Upper lobe of right lung (tissue), 1 donor: ENCODE measurements at regions not wholly inside any gene's neighbourhood (a gene's known extent, or its start where the extent isn't known, plus 50 kb on each side); places are given as distances from the start of the nearest gene placed in this dataset.

ENCODE experiments used
- ATAC-seq: fragments of 200-7000 bp; cut with Tn5 transposase; one replicate; pipeline ENCODE4 v1.9.1; 2020; ENCODE audit warnings: mild to moderate bottlenecking, moderate library complexity
- DNase-seq: peaks from one replicate; pipeline ENCODE4 v3.0.0-alpha.2; 2020
- H3K27ac ChIP-seq: fragments of 200-600 bp; one replicate; pipeline ENCODE4 v1.8.0; 2022
- H3K27me3 ChIP-seq: fragments of 200-600 bp; one replicate; pipeline ENCODE4 v1.8.0; 2022; ENCODE audit warnings: mild to moderate bottlenecking
- H3K36me3 ChIP-seq: fragments of 200-600 bp; one replicate; pipeline ENCODE4 v1.8.0; 2022
- H3K4me1 ChIP-seq: fragments of 200-600 bp; one replicate; pipeline ENCODE4 v1.8.0; 2022
- H3K4me3 ChIP-seq: fragments of 200-600 bp; one replicate; pipeline ENCODE4 v1.8.0; 2022; ENCODE audit warnings: mild to moderate bottlenecking
- H3K9me3 ChIP-seq: fragments of 200-600 bp; one replicate; pipeline ENCODE4 v1.8.0; 2022
- intact Hi-C: fragments of 100-400 bp; cut with DNase I; formaldehyde crosslinking; loops from one replicate; pipeline ENCODE4 v1.11.0; 2022
- TF ChIP-seq, protein P1 (sequence below): fragments of 200-600 bp; IDR thresholded peaks from one replicate; pipeline ENCODE4 v1.8.0; 2022; ENCODE audit warnings: antibody characterized with exemption
- donor health status: DM: no; HTN: yes; CAD: no; lungs with severe emphysema.

DNA sequence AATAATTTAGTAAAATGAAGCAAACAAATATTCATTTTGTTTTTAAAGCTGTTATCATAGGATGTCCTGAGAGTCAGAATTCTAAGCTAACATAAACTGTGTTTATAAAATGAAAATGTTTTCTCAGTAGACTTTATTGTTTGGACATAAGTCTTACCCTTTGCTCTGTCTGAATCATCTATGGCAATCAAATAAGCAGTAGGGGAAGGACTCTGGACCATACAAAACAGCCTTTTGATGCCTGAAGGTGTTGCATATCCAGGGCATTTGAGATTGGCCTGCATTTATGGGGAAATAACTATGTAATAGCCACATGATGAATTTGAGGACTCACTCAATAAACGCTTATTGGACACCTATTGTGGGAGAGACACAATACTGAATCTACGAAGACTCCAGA, 123.0 kb upstream of the ATP5MC3 start:
- no peak overlapping the region for H3K27ac ChIP-seq
- no peaks in the 10 kb centered on the region for H3K9me3 ChIP-seq
- intact Hi-C loops: no loop called here
- H3K27me3 ChIP-seq: peaks cover 7% of the 10 kb centered on the region
- no peaks in the 10 kb centered on the region for H3K4me1 ChIP-seq
- TF ChIP-seq, protein P1, sequence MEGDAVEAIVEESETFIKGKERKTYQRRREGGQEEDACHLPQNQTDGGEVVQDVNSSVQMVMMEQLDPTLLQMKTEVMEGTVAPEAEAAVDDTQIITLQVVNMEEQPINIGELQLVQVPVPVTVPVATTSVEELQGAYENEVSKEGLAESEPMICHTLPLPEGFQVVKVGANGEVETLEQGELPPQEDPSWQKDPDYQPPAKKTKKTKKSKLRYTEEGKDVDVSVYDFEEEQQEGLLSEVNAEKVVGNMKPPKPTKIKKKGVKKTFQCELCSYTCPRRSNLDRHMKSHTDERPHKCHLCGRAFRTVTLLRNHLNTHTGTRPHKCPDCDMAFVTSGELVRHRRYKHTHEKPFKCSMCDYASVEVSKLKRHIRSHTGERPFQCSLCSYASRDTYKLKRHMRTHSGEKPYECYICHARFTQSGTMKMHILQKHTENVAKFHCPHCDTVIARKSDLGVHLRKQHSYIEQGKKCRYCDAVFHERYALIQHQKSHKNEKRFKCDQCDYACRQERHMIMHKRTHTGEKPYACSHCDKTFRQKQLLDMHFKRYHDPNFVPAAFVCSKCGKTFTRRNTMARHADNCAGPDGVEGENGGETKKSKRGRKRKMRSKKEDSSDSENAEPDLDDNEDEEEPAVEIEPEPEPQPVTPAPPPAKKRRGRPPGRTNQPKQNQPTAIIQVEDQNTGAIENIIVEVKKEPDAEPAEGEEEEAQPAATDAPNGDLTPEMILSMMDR: no peak
- no peaks in the 10 kb centered on the region for H3K36me3 ChIP-seq
- H3K4me3 ChIP-seq: no peak overlapping the region
- ATAC-seq (no peak), DNase-seq (no peak)

- Histone ChIP-seq H3K4me3 (no peak overlapping the region), H3K27me3 (peaks cover 5% of the 10 kb centered on the region), H3K27ac (no peak overlapping the region), H3K4me1 (no peaks in the 10 kb centered on the region), H3K36me3 (no peaks in the 10 kb centered on the region), H3K9me3 (no peaks in the 10 kb centered on the region)
- TF ChIP-seq, protein P1: no peak
- no peak for ATAC-seq
- intact Hi-C loops: no loop called here
- no peak for DNase-seq
Observed at GRCh38 chr2:175293776-175294175, 112.3 kb upstream of the ATP5MC3 start.

DNA sequence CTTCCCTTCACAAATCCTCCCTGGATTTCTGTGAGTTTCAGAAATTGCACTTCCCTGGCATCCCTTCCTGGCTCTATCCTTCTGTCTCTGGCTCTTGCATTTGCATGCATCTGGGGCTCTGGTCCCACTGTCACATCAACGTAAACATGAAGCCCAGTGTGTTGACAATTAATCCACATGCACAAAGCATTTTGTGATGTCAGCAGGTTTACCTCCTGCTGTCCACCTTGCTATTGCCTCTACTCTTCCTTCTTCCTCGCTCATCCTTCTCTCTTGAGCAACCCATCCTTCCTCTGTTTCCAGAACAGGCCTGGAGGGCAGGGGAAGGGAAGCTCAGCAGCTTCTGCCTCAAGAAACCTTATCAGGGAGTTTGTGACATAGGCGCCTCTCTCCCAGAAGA, 111.7 kb upstream of the ATP5MC3 start:
- no peak for ATAC-seq
- intact Hi-C loops: no loop called here

DNA sequence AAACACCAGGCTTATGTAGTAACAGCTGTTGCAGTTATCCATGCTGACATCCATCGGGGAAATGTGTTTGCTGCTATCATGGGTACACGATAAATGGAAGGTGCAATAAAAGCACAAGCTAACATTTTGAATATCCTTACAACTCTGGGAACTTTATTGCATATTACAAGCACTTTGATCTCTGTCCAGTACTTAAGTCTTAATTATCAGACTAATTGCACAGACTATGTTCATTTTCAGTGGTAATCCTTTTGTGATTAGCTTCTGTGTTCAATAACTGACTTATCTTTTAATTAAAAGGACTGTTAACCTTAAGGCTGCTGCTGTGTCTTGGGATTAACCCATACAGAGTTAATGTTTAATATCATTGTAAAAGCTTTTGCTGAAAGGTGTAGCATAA, 101.4 kb upstream of the ATP5MC3 start:
- ATAC-seq: no peak
- no peaks in the 10 kb centered on the region for H3K27me3 ChIP-seq
- no peaks in the 10 kb centered on the region for H3K4me1 ChIP-seq
- no peaks in the 10 kb centered on the region for H3K9me3 ChIP-seq
- TF ChIP-seq, protein P1: no peak
- no peak overlapping the region for H3K27ac ChIP-seq
- no peak overlapping the region for H3K4me3 ChIP-seq
- no peak for DNase-seq
- intact Hi-C loops: loop anchor here (10.0 kb wide), 1 partner anchor 248 kb away; no protein-coding TSS in a partner anchor
- no peaks in the 10 kb centered on the region for H3K36me3 ChIP-seq

More for the DNA sequence above, 111.7 kb upstream of the ATP5MC3 start:
- Histone ChIP-seq H3K27ac (no peak overlapping the region), H3K36me3 (no peaks in the 10 kb centered on the region), H3K4me1 (no peaks in the 10 kb centered on the region), H3K9me3 (no peaks in the 10 kb centered on the region), H3K4me3 (no peak overlapping the region), H3K27me3 (peaks cover 5% of the 10 kb centered on the region)
- no peak for DNase-seq
- TF ChIP-seq, protein P1: no peak

DNA sequence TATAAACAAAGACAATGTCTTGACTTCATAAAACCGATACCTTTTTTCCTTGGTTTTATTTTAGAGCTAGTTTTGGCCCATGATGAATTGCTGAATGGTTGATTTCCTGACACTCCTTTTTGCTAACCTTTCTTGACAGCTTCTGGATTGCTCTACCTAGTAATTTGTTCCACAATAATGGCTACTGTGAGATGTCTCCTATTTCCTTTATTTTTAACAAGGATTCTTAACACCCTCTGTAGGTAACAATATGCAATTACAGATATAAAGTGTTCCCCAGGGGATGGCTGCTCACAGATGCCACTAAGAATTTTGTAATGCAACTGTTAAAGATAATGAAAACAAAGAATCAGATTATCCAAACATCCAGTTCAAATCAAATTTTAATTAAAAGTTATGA, 100.8 kb upstream of the ATP5MC3 start:
- peak; percentile 56 for ATAC-seq
- Histone ChIP-seq H3K36me3 (no peaks in the 10 kb centered on the region), H3K27ac (no peak overlapping the region), H3K4me3 (no peak overlapping the region), H3K9me3 (no peaks in the 10 kb centered on the region), H3K4me1 (no peaks in the 10 kb centered on the region), H3K27me3 (no peaks in the 10 kb centered on the region)
- intact Hi-C loops: loop anchor here (10.0 kb wide), 1 partner anchor 247 kb away; no protein-coding TSS in a partner anchor
- DNase-seq: no peak
- TF ChIP-seq, protein P1: peak; percentile 51

GRCh38 chr2:175277772-175278171, 96.3 kb upstream of the ATP5MC3 start:
- Histone ChIP-seq H3K4me1 (no peaks in the 10 kb centered on the region), H3K9me3 (no peaks in the 10 kb centered on the region), H3K36me3 (no peaks in the 10 kb centered on the region), H3K27me3 (no peaks in the 10 kb centered on the region), H3K4me3 (no peak overlapping the region), H3K27ac (no peak overlapping the region)
- intact Hi-C loops: no loop called here
- ATAC-seq: no peak
- no peak for DNase-seq
- TF ChIP-seq, protein P1: no peak
